Left hindlimb (tissue), 1 donor: ENCODE measurements at regions not wholly inside any gene's neighbourhood (a gene's known extent, or its start where the extent isn't known, plus 50 kb on each side); places are given as distances from the start of the nearest gene placed in this dataset.

ENCODE experiments used
- DNase-seq: peaks from one replicate; pipeline ENCODE4 v3.0.0-alpha.2; 2018

- DNase-seq = no peak
These were observed 99.7 kb upstream of the NCKAP5 start for GRCh38 chr2:133667968-133668367.

DNA sequence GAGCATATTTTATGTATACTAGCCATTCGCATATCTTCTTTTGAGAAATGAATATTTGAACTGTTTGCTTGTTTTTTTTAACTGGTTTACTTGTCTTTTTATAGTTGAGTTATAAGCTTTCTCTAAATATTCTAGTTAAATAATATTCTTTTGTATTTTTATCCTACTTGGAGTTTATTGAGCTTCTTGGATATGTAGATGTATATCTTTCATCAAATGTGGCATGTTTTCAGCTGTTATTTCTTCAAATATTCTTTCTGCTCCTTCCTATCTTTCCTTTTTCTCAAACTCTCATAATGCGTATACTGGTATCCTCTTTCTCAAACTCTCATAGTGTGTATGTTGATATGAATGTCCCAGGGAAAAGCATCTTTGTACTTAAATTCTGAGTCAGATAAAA is 100.3 kb upstream of the NCKAP5 start:
- DNase-seq = no peak

DNA sequence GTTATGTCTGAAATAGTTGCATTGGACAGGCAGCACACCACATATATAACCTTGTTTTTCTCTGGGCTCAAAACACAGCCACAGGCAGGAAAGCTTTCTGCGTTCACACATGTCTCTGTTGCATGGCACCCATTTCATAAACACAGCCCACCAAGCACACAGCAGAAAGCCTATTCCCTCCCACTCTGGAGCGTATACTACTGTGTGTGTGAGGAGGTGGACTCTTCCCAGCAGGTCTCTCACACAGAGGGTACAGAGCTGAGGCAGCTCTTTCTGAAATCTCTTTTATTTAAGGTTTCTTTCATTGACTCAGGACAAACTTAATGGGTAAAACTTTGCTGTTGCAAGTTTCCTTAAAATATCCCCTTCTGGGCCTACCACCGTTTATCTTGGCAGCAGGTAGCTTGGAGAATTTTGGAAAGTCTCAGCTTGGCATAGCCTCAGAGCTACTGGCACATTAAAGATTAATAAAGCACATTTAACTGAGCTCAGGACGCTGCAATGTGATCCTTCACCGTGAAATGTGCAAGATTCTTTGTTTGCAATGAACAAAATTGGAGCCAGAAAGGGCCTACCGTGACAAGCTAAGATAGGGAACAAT is 105.1 kb upstream of the NCKAP5 start:
- peak; percentile 52 for DNase-seq

GRCh38 chr2:133674066-133674432 is 105.8 kb upstream of the NCKAP5 start:
- no peak for DNase-seq

DNA sequence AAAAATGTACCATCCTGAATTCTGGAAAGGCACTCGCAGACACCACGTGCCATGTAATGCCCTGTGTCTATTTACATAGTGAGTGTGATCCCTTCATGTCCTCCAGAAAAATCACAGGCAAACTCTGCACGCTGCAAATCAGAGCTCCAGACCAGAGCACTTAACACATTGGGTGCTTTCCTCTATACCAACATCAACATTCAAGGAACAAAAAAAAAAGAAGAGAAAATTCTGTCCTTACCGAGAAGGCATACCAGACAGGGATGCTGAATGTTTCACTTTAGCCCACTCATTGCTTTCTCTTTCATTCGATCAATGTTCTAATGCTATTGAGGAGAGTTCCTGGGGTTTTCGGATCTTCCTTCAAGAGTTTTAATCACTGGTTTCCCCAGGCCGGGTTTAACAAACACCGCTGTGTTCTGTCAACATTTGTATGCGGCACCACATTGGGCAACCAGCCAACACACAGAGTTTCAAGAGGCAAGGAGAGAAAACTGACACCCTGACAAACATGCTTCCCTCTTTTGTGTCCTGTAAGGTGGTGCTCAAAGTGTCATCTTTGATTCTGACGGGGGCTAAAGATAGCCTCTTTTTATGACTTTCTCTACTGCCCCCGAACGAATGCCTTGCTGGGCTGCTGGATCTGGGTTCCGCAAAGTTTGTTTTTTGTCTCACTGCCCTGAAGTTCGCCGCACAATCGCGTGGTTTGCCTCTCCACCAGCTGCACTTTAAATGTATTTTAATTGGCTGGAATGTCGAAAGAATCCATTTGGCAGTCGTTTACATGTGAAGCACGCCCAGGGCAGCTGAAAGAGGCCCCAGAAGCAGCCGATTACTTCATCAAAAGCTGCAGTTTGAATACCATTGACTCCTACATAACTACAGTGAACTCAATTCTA is 106.4 kb upstream of the NCKAP5 start:
- peak; percentile 82 for DNase-seq

- no peak for DNase-seq
These were observed 108.3 kb upstream of the NCKAP5 start for GRCh38 chr2:133676392-133677130.

- DNase-seq = no peak
These were observed 112.2 kb upstream of the NCKAP5 start for GRCh38 chr2:133680343-133681049.

- DNase-seq = no peak
These were observed 114.1 kb upstream of the NCKAP5 start for GRCh38 chr2:133682347-133682746.

DNA sequence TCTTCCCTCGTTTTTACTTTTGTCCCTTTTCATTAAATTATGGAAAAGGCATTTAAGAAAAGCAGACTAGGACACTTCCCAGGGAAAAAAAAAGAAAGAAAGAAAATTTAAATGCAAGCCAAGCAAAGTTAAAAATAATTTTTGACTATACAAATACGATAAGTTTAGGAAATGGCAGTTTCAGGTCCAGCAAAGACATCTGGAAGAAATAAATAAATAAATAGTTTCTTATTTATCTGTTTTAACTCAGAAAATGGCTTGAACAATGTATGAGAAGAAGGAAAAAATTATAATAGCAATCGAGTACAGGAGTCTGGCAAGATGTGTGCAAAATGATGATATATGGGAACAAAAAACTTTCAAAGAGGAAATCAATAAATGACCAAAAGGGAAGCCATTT is 114.6 kb upstream of the NCKAP5 start:
- DNase-seq = no peak

DNA sequence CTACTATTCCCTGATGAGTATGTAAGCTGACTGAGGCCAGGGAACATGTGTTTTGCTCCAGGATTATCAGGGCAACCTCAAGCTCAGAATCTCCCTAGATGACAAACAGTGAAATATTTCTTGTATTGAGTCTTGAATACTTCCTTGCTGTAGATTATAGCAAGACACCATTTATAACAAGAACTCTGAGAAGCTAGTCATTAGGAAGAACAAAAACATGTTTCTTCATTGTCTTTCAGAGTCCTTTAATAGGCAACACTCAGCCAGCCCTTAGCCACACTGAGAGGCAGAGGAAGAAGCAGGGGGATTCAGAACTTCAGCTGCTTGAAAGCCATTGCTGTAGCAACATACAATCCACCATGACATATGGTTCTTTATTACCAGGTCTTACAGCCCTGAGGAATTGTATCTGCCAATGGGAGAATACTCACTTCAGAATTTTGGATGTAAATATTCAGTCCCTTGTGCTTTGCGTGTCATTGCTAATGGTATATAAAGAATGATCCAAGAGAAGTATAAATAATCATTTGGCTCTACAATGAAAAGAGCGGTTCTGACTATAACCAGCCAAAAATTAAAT is 117.5 kb upstream of the NCKAP5 start:
- DNase-seq = no peak

GRCh38 chr2:133690780-133691179 is 122.5 kb upstream of the NCKAP5 start:
- no peak for DNase-seq

DNA sequence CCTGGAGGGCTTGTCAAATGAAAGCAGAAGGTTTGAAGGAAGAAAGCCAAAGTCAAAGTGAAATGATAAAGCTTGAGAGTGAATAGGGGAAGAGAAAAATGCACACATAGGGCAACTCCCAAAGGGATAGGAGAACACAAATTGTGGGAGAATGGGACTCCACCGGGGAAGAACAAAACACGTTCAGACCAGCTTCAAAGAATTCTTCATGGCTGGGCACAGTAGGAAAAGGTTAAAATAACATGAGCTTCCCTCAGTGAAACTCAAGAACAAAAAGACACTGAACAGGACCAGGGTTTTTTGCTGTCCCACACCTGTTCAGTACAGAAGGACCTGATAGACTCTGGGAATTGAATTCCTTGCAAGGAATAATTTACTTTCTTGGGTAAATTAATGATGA is 123.1 kb upstream of the NCKAP5 start:
- no peak for DNase-seq

DNA sequence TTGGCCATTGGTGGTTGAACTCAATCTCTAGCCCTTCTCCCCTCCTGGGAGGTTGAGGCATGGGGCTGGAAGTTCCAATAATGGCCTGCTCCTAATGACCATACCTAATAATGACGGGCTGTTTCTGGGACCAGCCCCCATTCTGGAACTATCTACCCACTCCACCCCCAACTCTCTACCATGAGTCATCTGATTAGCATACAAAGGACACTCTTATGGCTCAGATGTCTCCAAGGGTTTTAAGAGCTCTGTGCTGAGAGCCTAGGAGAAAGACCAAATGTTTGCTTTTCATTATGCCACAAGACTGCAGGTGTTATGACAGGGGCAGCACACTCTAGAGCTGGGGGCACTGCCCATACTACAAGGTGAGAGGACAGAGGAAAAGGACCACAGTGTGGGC is 137.0 kb upstream of the NCKAP5 start:
- no peak for DNase-seq

- DNase-seq = no peak
These were observed 142.3 kb upstream of the NCKAP5 start for GRCh38 chr2:133710613-133711012.

DNA sequence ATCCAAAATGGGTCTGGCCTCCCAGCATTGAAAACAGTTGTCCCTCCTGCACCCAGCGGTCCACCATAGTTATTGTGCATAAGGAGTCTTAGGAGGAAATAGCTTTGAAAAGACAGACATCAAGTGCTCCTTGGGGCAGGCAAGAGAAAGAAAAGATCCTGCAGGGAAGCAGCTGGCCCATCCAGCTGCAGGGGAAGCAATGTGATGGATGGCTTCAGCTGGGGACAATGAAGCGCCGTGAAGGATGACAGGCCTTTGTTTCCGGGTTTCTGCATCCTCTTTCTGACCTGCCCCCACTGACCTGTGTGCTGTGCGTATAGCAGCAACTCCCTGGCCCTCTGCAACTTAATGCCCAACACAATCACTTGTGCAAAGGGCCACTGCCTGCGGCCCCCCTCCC is 142.9 kb upstream of the NCKAP5 start:
- no peak for DNase-seq

- DNase-seq = no peak
These were observed 143.5 kb upstream of the NCKAP5 start for GRCh38 chr2:133711806-133712205.

GRCh38 chr2:133712369-133712768 is 144.1 kb upstream of the NCKAP5 start:
- DNase-seq = no peak

GRCh38 chr2:133713049-133713580 is 144.9 kb upstream of the NCKAP5 start:
- DNase-seq = no peak

- no peak for DNase-seq
These were observed 147.9 kb upstream of the NCKAP5 start for GRCh38 chr2:133716166-133716565.

DNA sequence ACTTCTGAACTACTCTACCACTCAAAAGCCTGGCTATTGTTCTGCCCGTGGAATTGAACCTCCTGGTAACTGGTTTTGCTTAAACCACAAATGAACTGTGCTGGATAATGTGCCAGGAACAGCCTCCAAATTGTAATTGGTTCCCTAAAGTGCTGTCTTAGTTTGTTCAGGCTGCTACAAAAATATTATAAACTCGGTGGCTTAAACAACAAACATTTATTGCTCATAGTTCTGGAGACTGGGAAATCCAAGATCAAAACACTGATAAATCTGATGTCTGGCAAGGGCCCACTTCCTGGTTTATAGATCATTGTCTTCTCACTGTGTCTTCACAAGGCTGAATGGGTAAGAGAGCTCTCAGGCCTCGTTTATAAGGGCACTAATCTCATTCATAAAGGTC is 149.2 kb upstream of the NCKAP5 start:
- no peak for DNase-seq

- DNase-seq = no peak
These were observed 150.5 kb upstream of the NCKAP5 start for GRCh38 chr2:133718688-133719201.

DNA sequence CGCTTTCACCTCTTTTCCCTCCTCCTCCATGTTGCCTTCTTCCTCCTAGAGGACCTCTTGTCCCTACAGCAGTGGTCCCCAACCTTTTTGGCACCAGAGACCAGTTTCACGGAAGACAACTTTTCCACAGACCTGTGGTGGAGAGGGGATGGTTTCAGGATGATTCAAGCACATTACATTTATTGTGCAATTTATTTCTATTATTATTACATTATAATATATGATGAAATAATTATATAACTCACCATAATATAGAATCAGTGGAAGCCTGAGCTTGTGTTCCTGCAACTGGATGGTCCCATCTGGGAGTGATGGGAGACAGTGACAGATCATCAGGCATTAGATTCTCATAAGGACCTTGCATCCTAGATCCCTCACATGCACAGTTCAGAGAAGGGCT is 152.2 kb upstream of the NCKAP5 start:
- no peak for DNase-seq
